ENCODE measurements at regions not wholly inside any gene's neighbourhood (a gene's known extent, or its start where the extent isn't known, plus 50 kb on each side); places are given as distances from the start of the nearest gene placed in this dataset.

DNA sequence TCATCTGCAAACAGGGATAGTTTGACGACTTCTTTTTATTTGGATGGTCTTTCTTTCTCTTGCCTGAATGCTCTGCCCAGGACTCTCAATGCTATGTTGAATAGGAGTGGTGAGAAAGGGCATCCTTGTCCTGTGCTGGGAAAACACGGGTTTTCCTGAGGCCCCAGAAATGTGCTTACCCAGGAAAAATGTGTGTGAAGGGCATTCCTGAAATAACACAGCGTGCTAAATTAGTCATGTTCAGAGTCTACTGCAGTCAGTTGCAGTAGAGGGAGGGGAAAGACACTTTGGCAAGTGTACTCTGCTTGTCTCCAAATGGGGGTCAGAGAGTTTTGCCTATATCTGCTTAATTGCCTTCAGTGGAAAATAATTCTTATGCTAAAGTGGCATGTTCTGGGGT, 153.9 kb downstream of the CCNG2 start:
- Histone ChIP-seq H3K9ac (ENCODE audit: low read length) (no peak overlapping the region), H3K36me3 (ENCODE audit: insufficient read depth, low read length) (no peaks in the 10 kb centered on the region), H3K9me2 (ENCODE audit: insufficient read depth, low read length) (no peaks in the 10 kb centered on the region), H3K79me2 (replicated peaks; ENCODE audit: insufficient read depth, low read length) (no peaks in the 10 kb centered on the region), H2AFZ (ENCODE audit: low read depth, low read length) (no peak overlapping the region), H3K27ac (ENCODE audit: low read length) (no peak overlapping the region), H3F3A (ENCODE audit: insufficient read depth, low read length, poor library complexity, severe bottlenecking) (no peaks in the 10 kb centered on the region), H4K20me1 (ENCODE audit: insufficient read depth) (no peaks in the 10 kb centered on the region), H3K4me3 (ENCODE audit: low read length) (no peak overlapping the region), H3K4me2 (ENCODE audit: low read length) (no peak overlapping the region), H3K9me3 (ENCODE audit: low read length) (no peaks in the 10 kb centered on the region), H3K27me3 (ENCODE audit: insufficient read depth, low read depth, low read length) (no peaks in the 10 kb centered on the region)
- TF ChIP-seq EZH2 (IDR thresholded peaks at IDR 0.05; ENCODE audit: borderline replicate concordance, insufficient read depth, low read length, poor library complexity, severe bottlenecking) (no peak), TAF1 (IDR thresholded peaks at IDR 0.05; ENCODE audit: low read depth) (no peak), SMC3 (conservative IDR thresholded peaks at IDR 0.05; ENCODE audit: poor library complexity) (no peak), REST (IDR thresholded peaks at IDR 0.05; ENCODE audit: borderline replicate concordance) (no peak), RAD21 (conservative IDR thresholded peaks at IDR 0.05) (no peak), POLR2AphosphoS5 (IDR thresholded peaks at IDR 0.05) (no peak), MXI1 (conservative IDR thresholded peaks at IDR 0.05; ENCODE audit: poor library complexity, severe bottlenecking) (no peak), EP300 (conservative IDR thresholded peaks at IDR 0.05; ENCODE audit: poor library complexity, severe bottlenecking) (no peak)
- TF ChIP-seq, protein P1, sequence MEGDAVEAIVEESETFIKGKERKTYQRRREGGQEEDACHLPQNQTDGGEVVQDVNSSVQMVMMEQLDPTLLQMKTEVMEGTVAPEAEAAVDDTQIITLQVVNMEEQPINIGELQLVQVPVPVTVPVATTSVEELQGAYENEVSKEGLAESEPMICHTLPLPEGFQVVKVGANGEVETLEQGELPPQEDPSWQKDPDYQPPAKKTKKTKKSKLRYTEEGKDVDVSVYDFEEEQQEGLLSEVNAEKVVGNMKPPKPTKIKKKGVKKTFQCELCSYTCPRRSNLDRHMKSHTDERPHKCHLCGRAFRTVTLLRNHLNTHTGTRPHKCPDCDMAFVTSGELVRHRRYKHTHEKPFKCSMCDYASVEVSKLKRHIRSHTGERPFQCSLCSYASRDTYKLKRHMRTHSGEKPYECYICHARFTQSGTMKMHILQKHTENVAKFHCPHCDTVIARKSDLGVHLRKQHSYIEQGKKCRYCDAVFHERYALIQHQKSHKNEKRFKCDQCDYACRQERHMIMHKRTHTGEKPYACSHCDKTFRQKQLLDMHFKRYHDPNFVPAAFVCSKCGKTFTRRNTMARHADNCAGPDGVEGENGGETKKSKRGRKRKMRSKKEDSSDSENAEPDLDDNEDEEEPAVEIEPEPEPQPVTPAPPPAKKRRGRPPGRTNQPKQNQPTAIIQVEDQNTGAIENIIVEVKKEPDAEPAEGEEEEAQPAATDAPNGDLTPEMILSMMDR (IDR thresholded peaks at IDR 0.05; ENCODE audit: poor library complexity, severe bottlenecking): no peak

DNA sequence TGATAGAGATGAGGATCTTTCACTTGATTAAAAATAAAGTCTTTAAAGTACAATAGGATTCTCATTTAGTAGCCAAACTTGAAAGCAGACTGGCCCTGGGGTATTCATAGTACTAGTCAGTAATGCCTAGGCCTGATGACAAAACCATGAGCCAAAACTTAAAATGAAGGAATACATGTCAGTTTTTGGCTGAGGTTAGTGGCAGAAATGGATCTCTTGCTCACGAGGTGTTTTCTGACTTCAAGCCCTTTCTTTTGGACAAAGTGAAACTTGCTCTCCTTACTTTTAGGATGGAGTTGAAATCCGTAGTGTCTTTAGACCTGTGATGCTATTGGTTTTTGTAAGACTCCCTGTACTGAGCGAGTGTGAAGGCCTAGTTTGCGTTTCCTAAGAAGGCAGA, 157.7 kb downstream of the CCNG2 start:
- no peaks in the 10 kb centered on the region for H3F3A ChIP-seq (ENCODE audit: insufficient read depth, low read length, poor library complexity, severe bottlenecking)
- no peak overlapping the region for H2AFZ ChIP-seq (ENCODE audit: low read depth, low read length)
- TF ChIP-seq SMC3 (conservative IDR thresholded peaks at IDR 0.05; ENCODE audit: poor library complexity): no peak
- TF ChIP-seq POLR2AphosphoS5 (IDR thresholded peaks at IDR 0.05): no peak
- TF ChIP-seq RAD21 (conservative IDR thresholded peaks at IDR 0.05): no peak
- TF ChIP-seq EZH2 (IDR thresholded peaks at IDR 0.05; ENCODE audit: borderline replicate concordance, insufficient read depth, low read length, poor library complexity, severe bottlenecking): no peak
- TF ChIP-seq TAF1 (IDR thresholded peaks at IDR 0.05; ENCODE audit: low read depth): no peak
- TF ChIP-seq REST (IDR thresholded peaks at IDR 0.05; ENCODE audit: borderline replicate concordance): no peak
- TF ChIP-seq, protein P1 (IDR thresholded peaks at IDR 0.05; ENCODE audit: poor library complexity, severe bottlenecking): no peak
- no peak for TF ChIP-seq EP300 (conservative IDR thresholded peaks at IDR 0.05; ENCODE audit: poor library complexity, severe bottlenecking)
- TF ChIP-seq MXI1 (conservative IDR thresholded peaks at IDR 0.05; ENCODE audit: poor library complexity, severe bottlenecking): no peak
- no peaks in the 10 kb centered on the region for H3K27me3 ChIP-seq (ENCODE audit: insufficient read depth, low read depth, low read length)
- no peaks in the 10 kb centered on the region for H3K9me3 ChIP-seq (ENCODE audit: low read length)
- H4K20me1 ChIP-seq (ENCODE audit: insufficient read depth): no peaks in the 10 kb centered on the region
- H3K27ac ChIP-seq (ENCODE audit: low read length): no peak overlapping the region
- no peak overlapping the region for H3K4me2 ChIP-seq (ENCODE audit: low read length)
- H3K9me2 ChIP-seq (ENCODE audit: insufficient read depth, low read length): no peaks in the 10 kb centered on the region
- no peaks in the 10 kb centered on the region for H3K36me3 ChIP-seq (ENCODE audit: insufficient read depth, low read length)
- no peaks in the 10 kb centered on the region for H3K79me2 ChIP-seq (replicated peaks; ENCODE audit: insufficient read depth, low read length)
- H3K9ac ChIP-seq (ENCODE audit: low read length): no peak overlapping the region
- H3K4me3 ChIP-seq (ENCODE audit: low read length): no peak overlapping the region

Data from neural cell (in vitro differentiated cells).